ENCODE measurements at regions not wholly inside any gene's neighbourhood (a gene's known extent, or its start where the extent isn't known, plus 50 kb on each side); places are given as distances from the start of the nearest gene placed in this dataset.

DNA sequence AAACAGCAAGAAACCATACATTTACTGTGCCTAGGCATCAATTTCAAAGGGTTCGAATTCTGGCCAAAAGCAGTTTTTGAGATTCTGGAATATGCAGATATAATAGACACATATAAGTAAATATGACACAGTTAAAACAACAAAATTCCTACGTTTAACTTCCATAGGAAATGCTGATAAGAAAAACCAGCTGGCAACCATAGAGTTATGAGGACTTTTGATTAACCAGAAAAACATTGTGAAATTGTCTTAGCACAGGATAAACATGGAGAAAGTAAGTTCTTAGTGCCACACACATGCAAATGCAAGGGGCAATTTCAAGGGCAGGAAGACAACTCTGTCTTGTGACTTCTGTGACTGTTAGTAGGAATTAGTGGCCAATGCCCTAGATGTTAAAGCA lies 702.1 kb downstream of the TNS3 start:
- DNase-seq (ENCODE audit: low read depth): no peak

DNA sequence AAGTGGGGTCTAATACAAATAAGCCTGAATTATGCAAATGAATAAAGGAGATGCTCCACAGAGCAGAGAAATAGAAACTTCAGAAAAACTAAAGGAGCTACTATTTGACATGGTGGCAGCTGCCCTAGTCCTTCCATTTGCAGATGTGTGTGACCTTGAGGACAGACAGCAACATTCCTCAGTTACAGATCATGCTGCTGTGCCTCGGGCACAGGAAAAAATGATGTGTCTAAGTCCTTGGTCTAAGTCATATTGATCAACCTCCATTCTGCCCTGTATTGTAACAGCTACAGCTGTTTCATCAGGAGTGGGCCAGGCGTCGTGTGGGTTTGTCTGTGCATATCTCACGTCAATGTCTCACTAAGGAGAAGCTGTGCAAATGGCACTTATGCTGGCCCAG lies 710.4 kb downstream of the TNS3 start:
- DNase-seq (ENCODE audit: low read depth): peak; percentile 64

DNA sequence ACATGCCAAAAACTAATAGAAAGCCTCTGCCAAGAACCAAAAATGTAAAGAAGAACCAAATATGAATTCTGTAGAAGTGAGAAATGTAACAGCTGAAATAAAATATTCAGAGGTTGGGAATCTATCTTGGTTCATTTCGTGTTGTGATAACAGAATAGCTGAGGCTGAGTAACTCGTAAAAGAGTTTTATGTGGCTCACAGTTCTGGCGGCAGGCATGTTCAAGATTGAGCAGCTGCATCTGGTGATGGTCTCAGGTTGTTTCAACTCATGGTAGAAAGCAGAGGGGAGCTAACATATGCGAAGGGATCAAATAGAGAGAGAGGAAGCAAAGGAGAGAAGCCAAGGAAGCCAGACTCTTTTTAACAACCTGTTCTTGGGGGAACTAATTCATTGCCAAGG lies 717.2 kb downstream of the TNS3 start:
- DNase-seq (ENCODE audit: low read depth): no peak

DNA sequence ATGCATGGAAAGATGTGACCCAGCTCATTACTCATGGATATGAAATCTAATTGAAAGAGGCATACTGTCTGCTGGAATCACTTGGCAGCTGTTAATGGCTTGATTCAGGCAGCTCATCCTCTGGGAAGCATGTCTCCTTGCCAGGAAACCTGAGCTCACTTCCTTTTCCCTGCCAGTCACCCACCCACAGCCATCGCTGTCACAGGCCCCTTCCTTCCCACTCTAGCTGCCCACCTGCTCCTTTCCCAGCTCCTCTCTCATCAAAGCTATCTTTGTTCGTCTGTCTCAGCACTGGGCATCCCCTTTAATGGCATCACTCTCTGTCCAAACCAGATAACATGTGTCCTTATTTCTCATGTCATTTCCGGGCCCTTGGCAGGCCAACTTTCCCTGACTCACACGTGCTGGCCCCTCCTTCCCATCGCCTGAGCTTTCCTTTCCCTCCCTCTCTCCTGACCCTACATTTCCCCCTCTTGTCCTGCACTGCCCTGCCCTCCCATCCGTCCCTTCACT lies 721.9 kb downstream of the TNS3 start:
- peak; percentile 74 for DNase-seq (ENCODE audit: low read depth)

DNA sequence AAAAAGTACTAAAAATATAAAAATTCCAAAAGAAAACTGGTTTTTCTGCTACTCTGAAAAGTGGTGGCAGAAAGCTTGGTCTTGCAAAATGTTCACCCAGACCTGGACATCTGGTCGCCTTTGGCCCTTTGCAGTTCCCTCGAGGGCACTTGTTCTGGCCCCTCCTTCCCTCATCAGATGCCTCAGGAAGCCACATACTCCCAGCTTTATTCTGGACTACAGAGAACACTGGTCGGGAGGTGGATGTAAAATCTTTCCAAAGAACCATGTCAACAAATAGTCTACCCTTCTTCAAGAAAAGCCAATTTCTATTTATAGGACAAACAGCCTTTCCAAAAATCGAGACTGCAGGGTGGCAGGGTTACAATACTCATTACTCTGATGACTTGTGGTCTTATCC lies 726.1 kb downstream of the TNS3 start:
- peak; percentile 67 for DNase-seq (ENCODE audit: low read depth)

DNA sequence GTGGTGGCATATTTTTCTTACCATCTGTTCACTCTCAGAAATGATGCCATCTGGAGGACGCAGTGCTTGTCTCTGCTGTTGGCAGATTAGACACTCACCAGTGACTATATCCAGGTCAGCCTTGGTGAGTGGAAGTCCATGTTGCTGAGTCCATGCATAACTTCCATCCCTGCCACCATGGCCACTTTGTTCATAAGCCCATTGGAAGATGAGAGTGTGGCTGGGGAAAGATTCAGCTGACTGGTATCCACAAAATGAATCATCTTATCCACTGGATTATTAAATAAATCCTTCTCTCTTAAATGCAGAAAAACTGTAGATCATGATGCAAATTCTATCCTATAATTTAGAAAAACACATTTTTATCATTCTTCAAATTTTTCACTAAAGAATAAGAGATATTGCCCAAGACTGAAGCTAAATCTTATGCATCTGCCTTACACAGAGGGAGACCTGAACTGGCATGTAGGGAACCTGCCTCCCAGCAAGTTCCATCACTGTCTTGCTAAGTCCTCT lies 726.9 kb downstream of the TNS3 start:
- peak; percentile 75 for DNase-seq (ENCODE audit: low read depth)

DNA sequence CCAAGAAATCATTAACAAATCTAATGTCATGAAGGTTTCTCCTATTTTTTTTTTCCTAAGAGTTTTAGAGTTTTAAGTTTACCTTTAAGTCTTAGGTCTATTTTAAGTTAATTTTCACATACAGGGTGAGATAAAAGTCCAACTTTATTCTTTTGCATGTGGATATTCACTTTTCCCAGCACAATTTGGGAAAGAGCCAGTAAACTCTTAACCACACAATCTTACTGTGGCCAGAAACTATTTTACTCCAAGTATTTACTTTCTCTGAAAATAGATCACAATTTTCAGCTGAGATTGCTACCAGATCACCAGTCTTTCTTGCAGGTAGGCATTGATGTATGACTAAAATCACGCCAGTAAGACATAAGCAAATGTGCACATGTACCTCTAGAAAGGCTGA lies 728.5 kb downstream of the TNS3 start:
- peak; percentile 30 for DNase-seq (ENCODE audit: low read depth)

DNA sequence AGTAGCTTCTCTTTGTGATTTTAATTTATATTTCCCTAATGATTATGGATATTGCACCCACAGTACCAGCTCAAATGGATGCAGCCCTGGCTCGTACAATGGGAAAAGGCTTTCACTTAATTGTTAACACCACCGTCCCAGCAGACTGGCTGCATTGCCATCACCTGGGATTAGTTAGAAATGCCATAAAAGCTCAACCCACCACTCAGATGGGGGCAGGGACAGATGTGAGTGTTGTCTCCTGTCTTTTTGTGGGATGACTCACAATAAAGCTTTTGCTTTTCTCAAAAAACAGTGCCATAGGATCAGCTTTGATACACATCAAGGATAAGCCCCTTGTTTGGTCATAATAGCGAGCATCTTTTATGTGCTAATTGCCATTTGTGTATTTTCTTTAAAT lies 729.1 kb downstream of the TNS3 start:
- DNase-seq (ENCODE audit: low read depth): no peak

DNA sequence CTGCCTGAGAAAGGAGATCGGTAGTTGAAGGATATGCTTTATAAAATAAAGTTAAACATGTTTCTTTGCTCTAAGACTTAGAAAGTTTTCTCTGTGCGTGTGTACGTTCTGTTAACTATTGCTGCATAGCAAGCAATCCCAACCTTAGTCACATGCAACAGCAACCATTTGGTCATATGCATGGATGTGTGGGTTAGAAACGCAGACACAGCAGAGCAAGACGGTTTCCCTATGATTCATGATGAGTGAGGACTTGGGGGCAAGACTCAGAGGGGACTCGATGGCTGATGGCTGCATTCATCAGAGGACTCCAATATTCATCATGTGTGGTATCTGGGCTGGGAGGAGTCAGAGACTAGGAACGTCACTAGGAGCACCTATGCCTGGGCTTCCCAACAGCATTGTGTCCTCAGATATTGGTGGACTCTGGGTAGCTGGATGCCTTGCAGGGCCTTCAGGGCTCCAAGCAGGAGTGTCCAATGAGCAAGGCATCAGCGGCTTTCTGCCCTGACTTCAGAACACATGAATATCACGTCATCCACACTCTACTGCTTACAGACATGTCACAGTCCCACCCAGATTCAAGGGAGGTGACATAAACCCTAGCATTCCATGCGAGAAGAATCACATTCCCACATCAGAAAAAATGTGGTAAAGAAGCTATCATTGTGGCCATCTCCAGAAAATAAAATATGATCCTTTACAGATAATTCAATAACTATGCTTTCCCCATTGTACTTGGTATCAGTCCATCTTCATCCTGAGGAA lies 731.2 kb downstream of the TNS3 start:
- no peak for DNase-seq (ENCODE audit: low read depth)

DNA sequence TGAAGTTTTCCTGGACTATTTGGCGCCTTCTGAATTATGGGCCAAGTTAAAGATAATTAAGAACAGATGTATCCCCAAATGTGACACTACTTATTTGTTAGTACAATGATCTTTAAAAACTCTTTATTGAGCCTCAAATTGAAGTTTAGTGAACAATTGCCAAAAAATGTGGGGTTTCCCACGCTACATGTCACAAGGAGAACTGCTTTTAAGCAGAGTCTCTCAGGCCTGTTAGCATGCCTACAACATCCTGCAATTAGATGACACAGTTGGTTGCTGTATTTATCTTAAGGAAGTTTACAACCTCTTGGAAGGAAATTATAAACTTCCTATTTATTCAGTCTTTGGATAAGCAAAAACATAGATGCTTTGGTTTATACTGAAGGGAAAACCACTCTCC lies 733.0 kb downstream of the TNS3 start:
- peak; percentile 89 for DNase-seq (ENCODE audit: low read depth)

DNA sequence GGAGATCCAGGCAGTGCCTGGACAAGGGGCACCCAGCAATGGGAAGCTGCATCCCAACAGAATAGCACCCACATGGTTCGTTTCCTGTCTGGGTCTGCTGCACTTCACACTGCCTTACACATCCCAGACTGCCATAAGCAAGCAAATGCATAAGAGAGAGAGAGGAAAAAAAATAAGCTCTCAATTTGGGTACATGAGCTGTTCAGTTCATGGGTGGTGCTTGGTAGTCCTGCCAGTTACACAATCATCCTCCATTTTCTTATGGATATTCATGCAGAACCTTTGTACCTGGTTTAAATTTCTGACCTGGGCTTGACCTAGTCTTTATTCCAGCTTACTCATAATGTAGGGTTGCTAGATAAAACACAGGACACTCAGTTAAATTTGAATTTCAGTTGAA lies 733.6 kb downstream of the TNS3 start:
- DNase-seq (ENCODE audit: low read depth): no peak

DNA sequence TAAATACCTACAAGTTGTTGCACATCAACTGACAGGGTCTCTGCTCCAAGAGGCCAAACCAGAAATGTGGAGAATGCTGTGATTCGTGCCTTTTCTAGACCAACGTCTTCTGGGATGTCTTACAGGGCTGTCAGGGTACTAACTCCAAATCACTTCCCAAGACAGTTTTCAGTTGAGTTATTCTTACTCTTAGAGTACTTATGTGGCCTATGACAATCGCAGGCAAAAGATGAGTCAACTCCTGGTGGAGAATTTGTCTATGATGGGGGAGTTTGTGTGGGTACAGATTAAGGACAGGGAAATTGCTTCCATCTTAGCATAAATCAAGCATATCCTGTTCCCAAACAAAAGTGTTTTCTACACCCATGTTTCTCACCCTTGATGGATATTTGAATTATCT lies 734.8 kb downstream of the TNS3 start:
- peak; percentile 39 for DNase-seq (ENCODE audit: low read depth)

DNA sequence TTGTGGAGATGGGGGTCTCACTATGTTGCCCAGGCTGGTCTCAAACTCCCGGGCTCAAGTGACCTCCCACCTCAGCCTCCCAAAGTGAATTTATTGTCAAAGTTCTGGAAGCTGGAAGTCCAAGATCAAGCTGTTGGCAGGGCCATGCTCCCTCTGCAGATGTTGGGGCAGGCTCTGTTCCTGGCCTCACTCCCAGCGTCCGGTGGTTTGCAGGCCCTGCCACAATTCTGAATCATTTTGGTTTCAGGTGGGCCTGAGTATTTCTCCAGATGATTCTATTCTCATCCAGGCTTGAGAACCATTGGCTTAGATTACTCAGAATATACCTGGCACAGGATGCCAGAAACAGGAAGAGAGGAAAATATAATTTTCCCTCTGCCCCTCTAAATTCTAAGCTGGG lies 737.4 kb downstream of the TNS3 start:
- DNase-seq (ENCODE audit: low read depth): peak; percentile 80

DNA sequence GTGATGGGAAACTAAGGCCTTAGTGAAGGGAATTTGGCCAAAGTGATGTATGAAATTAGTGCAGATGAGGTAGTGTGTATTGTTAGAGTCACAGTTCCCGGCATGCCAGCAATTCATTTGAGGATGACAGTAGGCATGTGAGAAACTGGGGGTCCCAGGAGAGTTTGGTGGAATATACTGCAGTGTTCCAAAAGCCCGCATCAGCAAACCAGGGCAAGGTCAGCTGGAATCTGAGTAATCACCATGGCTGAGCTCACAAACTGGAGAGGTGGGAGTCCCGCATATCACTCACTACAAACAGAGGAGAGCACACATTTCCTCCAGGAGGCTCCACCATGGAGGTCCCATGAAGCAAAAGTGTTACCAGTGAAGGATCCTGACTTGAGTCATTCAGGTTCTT lies 740.7 kb downstream of the TNS3 start:
- DNase-seq (ENCODE audit: low read depth): no peak

DNA sequence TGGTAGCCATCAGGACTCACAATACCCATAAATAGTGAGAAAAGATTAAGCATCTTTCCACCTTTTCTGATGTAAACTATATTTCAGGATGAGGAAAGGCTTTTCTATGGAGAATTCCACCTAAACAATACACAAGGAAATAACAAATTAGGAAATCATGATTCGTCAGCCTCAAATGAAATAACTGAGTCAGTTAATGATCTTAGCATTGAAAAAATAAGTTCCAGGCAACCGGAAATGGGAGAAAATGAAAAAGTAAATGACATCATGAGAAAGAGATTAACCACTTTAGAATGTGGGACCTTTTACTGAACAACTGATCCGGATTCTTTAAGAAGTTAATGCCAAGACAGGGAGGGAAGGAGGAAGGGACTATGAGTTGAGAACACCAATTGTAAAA lies 742.3 kb downstream of the TNS3 start:
- DNase-seq (ENCODE audit: low read depth): peak; percentile 43

DNA sequence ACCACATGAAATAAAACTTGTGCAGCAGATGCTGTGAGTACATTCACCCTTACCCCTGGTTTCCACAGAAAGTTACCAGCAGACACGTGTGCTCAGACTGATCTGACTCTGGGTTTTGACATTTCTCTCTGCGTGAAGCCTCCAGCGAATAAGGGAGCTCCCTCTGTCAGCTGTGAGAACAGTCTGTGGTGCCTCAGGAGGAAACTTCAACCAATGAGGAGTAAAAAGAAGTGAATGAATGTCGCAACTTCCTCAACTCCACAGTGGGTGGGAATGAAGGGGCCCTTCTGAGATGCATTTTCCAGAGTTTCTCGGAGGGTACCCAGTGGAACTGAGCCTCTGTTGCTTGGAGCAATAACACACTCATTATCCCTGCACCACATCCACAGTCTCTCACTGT lies 743.4 kb downstream of the TNS3 start:
- no peak for DNase-seq (ENCODE audit: low read depth)

DNA sequence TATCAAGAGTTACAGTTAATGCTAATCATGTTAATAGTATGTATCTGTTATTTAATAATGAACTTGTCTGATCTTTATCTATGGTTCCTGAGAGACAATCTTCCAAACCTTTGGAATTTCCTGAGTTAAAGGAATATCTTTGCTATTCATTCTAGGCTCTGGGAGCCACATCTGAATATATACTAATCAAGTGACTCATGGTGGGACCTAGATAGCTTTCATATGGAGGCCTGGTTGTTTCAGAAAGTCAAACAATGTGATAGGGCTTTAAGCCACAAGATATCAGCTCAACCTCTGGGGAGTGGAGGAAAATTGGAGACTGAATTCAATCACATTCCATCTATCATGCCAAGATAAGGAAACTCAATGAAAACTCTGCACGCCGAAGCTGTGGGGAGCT lies 746.4 kb downstream of the TNS3 start:
- peak; percentile 18 for DNase-seq (ENCODE audit: low read depth)

DNA sequence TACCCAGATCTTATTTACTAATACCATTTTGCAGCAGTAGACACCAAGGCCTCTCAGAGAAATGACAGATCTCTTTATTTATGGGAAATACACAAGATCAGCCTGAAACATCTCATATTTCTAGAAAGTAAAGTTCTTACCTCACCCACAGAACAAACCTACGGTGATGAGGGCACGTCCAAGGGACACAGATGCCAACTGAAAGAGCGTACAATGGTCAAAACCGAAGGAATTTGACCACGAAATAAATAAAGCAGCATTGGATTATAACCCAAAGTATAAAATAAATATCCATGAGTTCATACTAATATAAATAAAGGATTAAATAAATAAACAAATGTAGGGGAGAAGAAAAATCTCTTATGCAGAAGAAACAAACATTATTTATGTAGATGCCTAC lies 747.0 kb downstream of the TNS3 start:
- peak; percentile 67 for DNase-seq (ENCODE audit: low read depth)

DNA sequence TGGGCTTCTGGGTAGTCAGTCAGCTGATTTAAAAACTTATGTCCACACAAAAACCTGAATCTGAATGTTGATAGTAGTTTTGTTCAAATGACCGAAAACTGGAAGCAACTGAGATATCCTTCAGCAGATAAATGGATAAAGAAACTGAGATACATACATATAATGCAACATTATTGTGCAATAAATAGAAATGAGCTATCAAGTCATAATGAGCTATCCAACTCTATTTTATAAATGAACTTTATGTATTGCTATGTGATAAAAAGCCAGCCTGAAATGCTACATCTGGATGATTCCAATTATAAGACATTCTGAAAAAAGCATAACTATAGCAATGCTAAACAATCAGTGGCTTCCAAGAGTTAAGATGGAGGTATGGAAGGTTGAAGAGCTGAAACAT lies 748.7 kb downstream of the TNS3 start:
- no peak for DNase-seq (ENCODE audit: low read depth)

DNA sequence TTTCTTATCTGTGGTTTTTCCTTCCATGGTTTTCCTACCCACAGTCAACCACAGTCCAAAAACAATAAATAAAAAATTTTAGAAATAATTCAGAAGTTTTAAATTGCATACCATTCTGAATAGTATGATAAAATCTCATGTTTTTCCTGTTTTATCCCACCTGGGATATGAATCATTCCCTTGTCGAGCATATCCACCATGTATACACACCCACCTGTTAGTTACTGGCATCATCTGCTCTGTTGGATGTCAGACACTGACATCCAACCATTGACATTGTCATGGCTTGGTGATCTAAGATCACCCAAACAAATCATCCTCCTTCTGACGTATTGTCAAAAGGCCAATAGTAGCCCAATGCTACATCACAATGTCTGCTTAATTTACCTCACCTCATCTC lies 749.8 kb downstream of the TNS3 start:
- DNase-seq (ENCODE audit: low read depth): no peak

DNA sequence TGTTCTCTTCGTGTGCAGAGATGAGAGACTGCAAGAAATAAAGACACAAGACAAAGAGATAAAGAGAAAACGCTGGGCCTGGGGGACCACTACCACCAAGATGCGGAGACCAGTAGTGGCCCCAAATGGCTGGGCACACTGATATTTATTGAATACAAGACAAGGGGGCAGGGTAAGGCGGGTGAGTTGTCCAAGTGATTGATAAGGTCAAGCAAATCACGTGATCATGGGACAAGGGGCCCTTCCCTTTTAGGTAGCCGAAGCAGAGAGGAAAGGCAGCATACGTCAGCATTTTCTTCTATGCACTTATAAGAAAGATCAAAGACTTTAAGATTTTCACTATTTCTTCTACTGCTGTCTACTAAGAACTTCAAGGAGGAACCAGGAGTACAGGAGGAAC lies 762.1 kb downstream of the TNS3 start:
- DNase-seq (ENCODE audit: low read depth): no peak

DNA sequence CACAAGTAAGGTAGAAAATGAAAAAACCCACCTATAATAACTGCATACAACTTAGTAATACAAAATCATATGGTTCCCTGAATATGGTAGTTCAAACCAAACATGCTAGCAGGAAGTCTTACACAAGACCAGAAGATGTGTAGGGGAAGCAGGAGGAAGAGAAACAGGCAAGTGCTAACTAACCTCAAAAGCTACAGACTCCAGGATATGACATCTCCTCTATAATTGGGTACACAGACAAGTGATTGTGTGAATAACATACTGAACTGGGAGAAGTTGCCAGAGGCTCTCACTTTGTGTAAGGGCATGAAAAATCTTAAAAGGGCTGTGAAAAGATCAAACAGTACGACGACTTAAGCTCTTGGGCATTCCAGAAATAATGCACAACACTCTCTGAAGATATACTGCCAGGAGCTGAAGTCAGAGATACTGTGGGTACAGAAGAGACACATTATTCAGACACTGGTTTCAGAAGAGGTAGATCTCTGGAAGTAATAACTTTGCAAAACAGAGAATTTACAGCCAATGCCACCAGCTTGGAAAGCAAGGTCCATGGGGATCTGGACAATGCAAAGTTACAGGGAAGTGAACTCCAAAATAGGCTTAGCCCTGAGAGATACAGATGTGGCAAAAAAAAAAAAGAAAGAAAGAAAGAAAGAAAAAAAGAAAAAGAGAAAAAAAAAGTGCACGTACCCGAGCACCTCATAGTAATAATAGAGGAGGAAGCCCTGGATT lies 767.2 kb downstream of the TNS3 start:
- no peak for DNase-seq (ENCODE audit: low read depth)

DNA sequence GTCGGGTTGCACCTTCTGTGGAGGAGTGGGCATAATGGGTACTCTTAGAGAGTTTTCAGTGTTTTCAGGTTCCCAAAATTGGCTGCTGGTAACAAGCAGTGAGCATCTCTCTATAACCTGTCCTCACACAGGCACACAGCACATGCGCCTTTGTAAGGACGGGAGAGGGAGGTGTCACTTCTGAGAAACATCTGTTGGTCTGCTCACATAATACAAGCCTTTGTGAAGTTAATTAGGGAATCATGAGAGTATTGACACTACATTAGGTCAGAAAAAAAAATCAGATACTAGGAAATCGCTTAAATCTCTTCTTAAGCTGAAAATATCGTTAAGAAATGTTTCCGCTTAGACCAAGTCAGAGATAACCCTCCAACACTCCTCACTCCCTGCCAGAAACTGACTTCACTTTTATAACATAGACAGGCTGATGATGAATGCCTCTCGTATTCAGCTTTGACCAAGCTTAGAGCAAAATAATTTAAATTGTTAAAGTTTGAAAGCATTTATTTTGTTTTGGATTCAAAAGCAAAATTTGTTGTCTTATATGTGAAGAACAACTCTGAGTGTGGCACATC lies 769.7 kb downstream of the TNS3 start:
- DNase-seq (ENCODE audit: low read depth): no peak
